OCI-LY3 (cell line): ENCODE measurements at regions not wholly inside any gene's neighbourhood (a gene's known extent, or its start where the extent isn't known, plus 50 kb on each side); places are given as distances from the start of the nearest gene placed in this dataset.

Experiments
- H2AFZ ChIP-seq: fragments of 200-600, 300-600 bp; shearing (Covaris generic); 2 replicates; pipeline ENCODE4 v1.6.0; 2014; ENCODE audit warnings: antibody characterized with exemption, low read depth, low read length
- H3K27ac ChIP-seq: fragments of 200-600, 300-600 bp; sonication (generic); 2 replicates; pipeline ENCODE4 v1.5.1; 2014; ENCODE audit warnings: mild to moderate bottlenecking, low read length, moderate library complexity, mixed read lengths
- H3K27me3 ChIP-seq: fragments of 200-600, 300-600 bp; sonication (generic); 2 replicates; pipeline ENCODE4 v1.6.1; 2014; ENCODE audit warnings: low read depth, low read length, mixed read lengths
- H3K36me3 ChIP-seq: fragments of 200-600, 300-600 bp; sonication (generic); replicated peaks from 2 replicates; pipeline ENCODE3; 2014; ENCODE audit warnings: low read depth, low read length, mixed read lengths
- H3K4me1 ChIP-seq: fragments of 300-600, 200-600 bp; sonication (generic); 2 replicates; pipeline ENCODE4 v1.6.1; 2014; ENCODE audit warnings: low read length, mixed read lengths
- H3K4me2 ChIP-seq: fragments of 200-600, 300-600 bp; sonication (generic); 2 replicates; pipeline ENCODE4 v1.6.1; 2014; ENCODE audit warnings: low read length, mixed read lengths
- H3K4me3 ChIP-seq: fragments of 300-600, 200-600 bp; sonication (generic); 2 replicates; pipeline ENCODE4 v1.5.1; 2014; ENCODE audit warnings: antibody characterized with exemption, mild to moderate bottlenecking, low read length, moderate library complexity
- H3K79me2 ChIP-seq: fragments of 300-600, 200-600 bp; shearing (Covaris generic); 2 replicates; pipeline ENCODE4 v1.6.1; 2014; ENCODE audit warnings: mild to moderate bottlenecking, low read length, mixed read lengths
- H3K9ac ChIP-seq: fragments of 300-600, 200-600 bp; shearing (Covaris generic); 2 replicates; pipeline ENCODE4 v1.6.0; 2014; ENCODE audit warnings: mild to moderate bottlenecking, low read length, moderate library complexity
- H3K9me3 ChIP-seq: fragments of 200-600, 300-600 bp; shearing (Covaris generic); 2 replicates; pipeline ENCODE4 v1.6.1; 2014; ENCODE audit warnings: low read length, mixed read lengths; ENCODE audit not compliant: insufficient read depth
- H4K20me1 ChIP-seq: fragments of 200-600, 300-600 bp; sonication (generic); 2 replicates; pipeline ENCODE4 v1.6.1; 2016; ENCODE audit warnings: low read length, mixed read lengths; ENCODE audit not compliant: insufficient read depth
- CTCF ChIP-seq: fragments of 200-600, 300-600 bp; sonication (generic); IDR thresholded peaks from 2 replicates; pipeline ENCODE4 v1.5.1; 2014; ENCODE audit warnings: antibody characterized with exemption, low read length, low read depth
- EZH2phosphoT487 ChIP-seq: fragments of 200-600 bp; shearing (Covaris generic); IDR thresholded peaks from 2 replicates; pipeline ENCODE4 v1.6.1; 2018; ENCODE audit warnings: antibody characterized with exemption, mixed run types, low read depth

GRCh38 chr3:43861635-43862034 lies 170.9 kb downstream of the ABHD5 start:
- H3K36me3 ChIP-seq = no peaks in the 10 kb centered on the region
- TF ChIP-seq EZH2phosphoT487 (no peak), CTCF (no peak)
- no peak overlapping the region for H2AFZ ChIP-seq
- no peak overlapping the region for H3K9ac ChIP-seq
- no peak overlapping the region for H3K4me3 ChIP-seq
- no peaks in the 10 kb centered on the region for H4K20me1 ChIP-seq
- H3K27me3 ChIP-seq = peaks cover 50% of the 10 kb centered on the region
- H3K4me1 ChIP-seq = no peaks in the 10 kb centered on the region
- no peak overlapping the region for H3K27ac ChIP-seq
- H3K9me3 ChIP-seq = no peaks in the 10 kb centered on the region
- H3K79me2 ChIP-seq = no peaks in the 10 kb centered on the region
- no peak overlapping the region for H3K4me2 ChIP-seq

- Histone ChIP-seq H2AFZ (no peak overlapping the region), H3K27me3 (peaks cover 43% of the 10 kb centered on the region), H4K20me1 (no peaks in the 10 kb centered on the region), H3K4me1 (no peaks in the 10 kb centered on the region), H3K27ac (no peak overlapping the region), H3K79me2 (no peaks in the 10 kb centered on the region), H3K9ac (no peak overlapping the region), H3K4me2 (no peak overlapping the region), H3K9me3 (no peaks in the 10 kb centered on the region), H3K36me3 (no peaks in the 10 kb centered on the region), H3K4me3 (no peak overlapping the region)
- no peak for TF ChIP-seq EZH2phosphoT487
- no peak for TF ChIP-seq CTCF
Measured at GRCh38 chr3:43862470-43862869, 171.7 kb downstream of the ABHD5 start.

- H3K27me3 ChIP-seq = peaks cover 37% of the 10 kb centered on the region
- no peaks in the 10 kb centered on the region for H3K79me2 ChIP-seq
- no peaks in the 10 kb centered on the region for H3K4me1 ChIP-seq
- no peak overlapping the region for H3K27ac ChIP-seq
- no peaks in the 10 kb centered on the region for H3K36me3 ChIP-seq
- H3K4me3 ChIP-seq = no peak overlapping the region
- TF ChIP-seq EZH2phosphoT487 (no peak), CTCF (no peak)
- no peaks in the 10 kb centered on the region for H4K20me1 ChIP-seq
- no peak overlapping the region for H3K4me2 ChIP-seq
- no peak overlapping the region for H3K9ac ChIP-seq
- no peak overlapping the region for H2AFZ ChIP-seq
- no peaks in the 10 kb centered on the region for H3K9me3 ChIP-seq
Measured at GRCh38 chr3:43862992-43863805, 172.5 kb downstream of the ABHD5 start.

- Histone ChIP-seq H2AFZ (no peak overlapping the region), H3K4me1 (no peaks in the 10 kb centered on the region), H3K4me2 (no peak overlapping the region), H3K9ac (no peak overlapping the region), H3K36me3 (no peaks in the 10 kb centered on the region), H3K27me3 (peaks cover 34% of the 10 kb centered on the region), H3K4me3 (no peak overlapping the region), H3K9me3 (no peaks in the 10 kb centered on the region), H3K79me2 (no peaks in the 10 kb centered on the region), H4K20me1 (no peaks in the 10 kb centered on the region), H3K27ac (no peak overlapping the region)
- no peak for TF ChIP-seq CTCF
Measured at GRCh38 chr3:43863966-43864933, 173.5 kb downstream of the ABHD5 start.
